DOHH2 (cell line): ENCODE measurements at regions not wholly inside any gene's neighbourhood (a gene's known extent, or its start where the extent isn't known, plus 50 kb on each side); places are given as distances from the start of the nearest gene placed in this dataset.

ENCODE experiments used
- H3F3A ChIP-seq: fragments of 200-600 bp; sonication (generic), shearing (Covaris generic); 2 replicates; pipeline ENCODE4 v1.6.0; 2016; ENCODE audit warnings: antibody characterized with exemption, mild to moderate bottlenecking; ENCODE audit not compliant: control insufficient read depth, insufficient read depth
- H3K27ac ChIP-seq: fragments of 200-600 bp; sonication (generic); 2 replicates; pipeline ENCODE4 v1.5.1; 2014; ENCODE audit warnings: low read depth, mild to moderate bottlenecking, low read length, moderate library complexity
- H3K27me3 ChIP-seq: fragments of 200-600 bp; sonication (generic); 2 replicates; pipeline ENCODE4 v1.6.1; 2014; ENCODE audit warnings: mild to moderate bottlenecking, low read length, mixed read lengths; ENCODE audit not compliant: control insufficient read depth
- H3K36me3 ChIP-seq: fragments of 200-600 bp; sonication (generic); 2 replicates; pipeline ENCODE4 v1.6.1; 2014; ENCODE audit warnings: mild to moderate bottlenecking, low read length, moderate library complexity, mixed read lengths; ENCODE audit not compliant: control insufficient read depth
- H3K4me1 ChIP-seq: fragments of 200-600 bp; sonication (generic); 2 replicates; pipeline ENCODE4 v1.6.1; 2014; ENCODE audit warnings: mild to moderate bottlenecking, low read length, mixed read lengths; ENCODE audit not compliant: control insufficient read depth
- H3K4me2 ChIP-seq: fragments of 200-600 bp; sonication (generic); 2 replicates; pipeline ENCODE4 v1.6.0; 2014; ENCODE audit warnings: mild to moderate bottlenecking, low read length, moderate library complexity
- H3K4me3 ChIP-seq: fragments of 200-600 bp; sonication (generic); 2 replicates; pipeline ENCODE4 v1.5.1; 2014; ENCODE audit warnings: mild to moderate bottlenecking, low read length, mixed read lengths
- H3K79me2 ChIP-seq: fragments of 200-600 bp; sonication (generic); 2 replicates; pipeline ENCODE4 v1.6.1; 2014; ENCODE audit warnings: mild to moderate bottlenecking, low read length, mixed read lengths; ENCODE audit not compliant: control insufficient read depth
- H3K9me2 ChIP-seq: fragments of 200-600 bp; sonication (generic); replicated peaks from 2 replicates; pipeline ENCODE4 v1.6.1; 2014; ENCODE audit warnings: mild to moderate bottlenecking, low read length, mixed read lengths; ENCODE audit not compliant: control insufficient read depth
- H3K9me3 ChIP-seq: fragments of 200-600 bp; sonication (generic); 2 replicates; pipeline ENCODE4 v1.6.1; 2014; ENCODE audit warnings: antibody characterized with exemption, low read length, mixed read lengths; ENCODE audit not compliant: control insufficient read depth, insufficient read depth
- H4K20me1 ChIP-seq: fragments of 200-600 bp; sonication (generic); 2 replicates; pipeline ENCODE4 v1.6.0; 2014; ENCODE audit warnings: low read depth, mild to moderate bottlenecking, antibody characterized with exemption, low read length, moderate library complexity; ENCODE audit not compliant: control insufficient read depth, insufficient read depth
- CTCF ChIP-seq: fragments of 200-600 bp; sonication (generic); IDR thresholded peaks from one replicate; pipeline ENCODE4 v1.5.1; 2014; ENCODE audit warnings: antibody characterized with exemption, mild to moderate bottlenecking, low read depth, low read length; ENCODE audit not compliant: poor library complexity, severe bottlenecking
- EZH2phosphoT487 ChIP-seq: fragments of 200-600 bp; sonication (generic); IDR thresholded peaks from 2 replicates; pipeline ENCODE4 v1.6.1; 2017; ENCODE audit warnings: borderline replicate concordance, mild to moderate bottlenecking, antibody characterized with exemption, low read length, moderate library complexity, mixed read lengths

GRCh38 chr7:113810080-113810744 is 108.6 kb downstream of the PPP1R3A start:
- Histone ChIP-seq H3K27ac (no peak overlapping the region), H3K79me2 (no peaks in the 10 kb centered on the region), H3K4me3 (no peak overlapping the region), H3K4me1 (no peaks in the 10 kb centered on the region), H3K36me3 (no peaks in the 10 kb centered on the region), H3K9me3 (no peaks in the 10 kb centered on the region), H3K27me3 (no peaks in the 10 kb centered on the region), H3K4me2 (no peak overlapping the region), H4K20me1 (no peaks in the 10 kb centered on the region), H3K9me2 (no peaks in the 10 kb centered on the region), H3F3A (no peaks in the 10 kb centered on the region)
- no peak for TF ChIP-seq EZH2phosphoT487
- TF ChIP-seq CTCF, result no peak

GRCh38 chr7:113809581-113809980 is 109.2 kb downstream of the PPP1R3A start:
- no peaks in the 10 kb centered on the region for H3F3A ChIP-seq
- TF ChIP-seq EZH2phosphoT487 (no peak), CTCF (no peak)

GRCh38 chr7:113806633-113807327 is 112.0 kb downstream of the PPP1R3A start:
- Histone ChIP-seq H3K27ac (no peak overlapping the region), H3F3A (no peaks in the 10 kb centered on the region), H3K9me2 (no peaks in the 10 kb centered on the region), H3K4me3 (no peak overlapping the region), H3K36me3 (no peaks in the 10 kb centered on the region), H3K4me2 (no peak overlapping the region), H3K4me1 (no peaks in the 10 kb centered on the region), H3K27me3 (no peaks in the 10 kb centered on the region), H3K9me3 (no peaks in the 10 kb centered on the region), H3K79me2 (no peaks in the 10 kb centered on the region), H4K20me1 (no peaks in the 10 kb centered on the region)
- TF ChIP-seq CTCF (no peak), EZH2phosphoT487 (no peak)

More at GRCh38 chr7:113809581-113809980, 109.2 kb downstream of the PPP1R3A start:
- Histone ChIP-seq H3K4me3 (no peak overlapping the region), H3K9me2 (no peaks in the 10 kb centered on the region), H3K4me2 (no peak overlapping the region), H3K36me3 (no peaks in the 10 kb centered on the region), H3K9me3 (no peaks in the 10 kb centered on the region), H4K20me1 (no peaks in the 10 kb centered on the region), H3K79me2 (no peaks in the 10 kb centered on the region), H3K27me3 (no peaks in the 10 kb centered on the region), H3K27ac (no peak overlapping the region), H3K4me1 (no peaks in the 10 kb centered on the region)
